ENCODE measurements at regions not wholly inside any gene's neighbourhood (a gene's known extent, or its start where the extent isn't known, plus 50 kb on each side); places are given as distances from the start of the nearest gene placed in this dataset.

DNA sequence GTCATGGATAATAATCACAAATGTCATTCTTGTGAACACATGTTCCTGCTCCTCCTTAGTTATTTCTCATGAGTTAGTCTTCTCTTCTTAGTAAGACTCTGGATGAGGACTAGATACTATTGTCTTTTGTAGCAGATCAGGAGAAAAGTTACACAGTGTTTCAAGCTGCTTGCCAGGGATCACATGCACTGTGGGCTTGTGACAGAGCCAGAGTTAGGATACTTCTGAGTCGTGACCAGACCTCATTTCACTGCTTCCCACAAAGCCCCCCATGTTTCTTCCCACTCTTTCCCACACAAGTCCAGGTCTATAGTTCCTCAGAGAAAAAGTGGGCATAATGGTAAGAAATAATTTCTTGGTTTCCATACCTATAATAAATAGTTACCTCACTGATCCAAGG is 80.2 kb upstream of the LRATD1 start:
- TF ChIP-seq, protein P1, sequence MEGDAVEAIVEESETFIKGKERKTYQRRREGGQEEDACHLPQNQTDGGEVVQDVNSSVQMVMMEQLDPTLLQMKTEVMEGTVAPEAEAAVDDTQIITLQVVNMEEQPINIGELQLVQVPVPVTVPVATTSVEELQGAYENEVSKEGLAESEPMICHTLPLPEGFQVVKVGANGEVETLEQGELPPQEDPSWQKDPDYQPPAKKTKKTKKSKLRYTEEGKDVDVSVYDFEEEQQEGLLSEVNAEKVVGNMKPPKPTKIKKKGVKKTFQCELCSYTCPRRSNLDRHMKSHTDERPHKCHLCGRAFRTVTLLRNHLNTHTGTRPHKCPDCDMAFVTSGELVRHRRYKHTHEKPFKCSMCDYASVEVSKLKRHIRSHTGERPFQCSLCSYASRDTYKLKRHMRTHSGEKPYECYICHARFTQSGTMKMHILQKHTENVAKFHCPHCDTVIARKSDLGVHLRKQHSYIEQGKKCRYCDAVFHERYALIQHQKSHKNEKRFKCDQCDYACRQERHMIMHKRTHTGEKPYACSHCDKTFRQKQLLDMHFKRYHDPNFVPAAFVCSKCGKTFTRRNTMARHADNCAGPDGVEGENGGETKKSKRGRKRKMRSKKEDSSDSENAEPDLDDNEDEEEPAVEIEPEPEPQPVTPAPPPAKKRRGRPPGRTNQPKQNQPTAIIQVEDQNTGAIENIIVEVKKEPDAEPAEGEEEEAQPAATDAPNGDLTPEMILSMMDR (IDR thresholded peaks at IDR 0.05; ENCODE audit: insufficient read depth, low read length, poor library complexity, severe bottlenecking): no peak
- no peak for TF ChIP-seq EZH2phosphoT487 (conservative IDR thresholded peaks at IDR 0.05; ENCODE audit: low read length)
